ENCODE measurements at regions not wholly inside any gene's neighbourhood (a gene's known extent, or its start where the extent isn't known, plus 50 kb on each side); places are given as distances from the start of the nearest gene placed in this dataset.

DNA sequence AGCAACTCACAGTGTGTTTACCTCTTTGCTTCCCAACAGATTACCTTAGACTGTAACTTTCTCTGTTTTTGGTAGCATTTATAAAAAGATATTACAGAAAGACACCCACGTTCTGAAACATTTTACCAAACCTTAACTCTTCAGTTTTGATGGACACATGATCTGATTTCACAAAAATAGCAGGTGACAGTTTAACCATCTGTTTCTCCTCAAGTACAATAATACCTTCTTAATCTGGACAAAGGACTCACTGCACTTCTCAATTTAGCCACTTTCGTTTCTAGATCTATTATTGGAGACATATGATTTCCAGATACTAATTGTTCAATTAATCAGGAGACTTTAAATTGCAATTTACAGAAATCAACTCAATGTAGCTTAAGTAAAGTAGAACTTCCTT is 703.8 kb upstream of the KIF2B start:
- no peaks in the 10 kb centered on the region for H3K36me3 ChIP-seq (ENCODE audit: control insufficient read depth in 2 of 2, extremely low read depth in 1 of 2, insufficient read depth in 2 of 2, low read length in 2 of 2)
- no peaks in the 10 kb centered on the region for H3K79me2 ChIP-seq (ENCODE audit: control insufficient read depth, insufficient read depth, low read length)
- no peaks in the 10 kb centered on the region for H3K4me1 ChIP-seq (ENCODE audit: control insufficient read depth, extremely low read depth, insufficient read depth, low read length)
- no peak overlapping the region for H3K9ac ChIP-seq (ENCODE audit: control insufficient read depth, extremely low read depth, insufficient read depth, low read length)
- no peak overlapping the region for H3K4me2 ChIP-seq (ENCODE audit: control insufficient read depth, extremely low read depth, insufficient read depth, low read depth, low read length)
- no peak overlapping the region for H2AFZ ChIP-seq (ENCODE audit: control insufficient read depth, low read length)
- TF ChIP-seq, protein P1, sequence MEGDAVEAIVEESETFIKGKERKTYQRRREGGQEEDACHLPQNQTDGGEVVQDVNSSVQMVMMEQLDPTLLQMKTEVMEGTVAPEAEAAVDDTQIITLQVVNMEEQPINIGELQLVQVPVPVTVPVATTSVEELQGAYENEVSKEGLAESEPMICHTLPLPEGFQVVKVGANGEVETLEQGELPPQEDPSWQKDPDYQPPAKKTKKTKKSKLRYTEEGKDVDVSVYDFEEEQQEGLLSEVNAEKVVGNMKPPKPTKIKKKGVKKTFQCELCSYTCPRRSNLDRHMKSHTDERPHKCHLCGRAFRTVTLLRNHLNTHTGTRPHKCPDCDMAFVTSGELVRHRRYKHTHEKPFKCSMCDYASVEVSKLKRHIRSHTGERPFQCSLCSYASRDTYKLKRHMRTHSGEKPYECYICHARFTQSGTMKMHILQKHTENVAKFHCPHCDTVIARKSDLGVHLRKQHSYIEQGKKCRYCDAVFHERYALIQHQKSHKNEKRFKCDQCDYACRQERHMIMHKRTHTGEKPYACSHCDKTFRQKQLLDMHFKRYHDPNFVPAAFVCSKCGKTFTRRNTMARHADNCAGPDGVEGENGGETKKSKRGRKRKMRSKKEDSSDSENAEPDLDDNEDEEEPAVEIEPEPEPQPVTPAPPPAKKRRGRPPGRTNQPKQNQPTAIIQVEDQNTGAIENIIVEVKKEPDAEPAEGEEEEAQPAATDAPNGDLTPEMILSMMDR (optimal IDR thresholded peaks at IDR 0.05 in 1 of 3, IDR thresholded peaks at IDR 0.05 in 1 of 3, conservative IDR thresholded peaks at IDR 0.05 in 1 of 3; ENCODE audit: extremely low read depth in 1 of 3, insufficient read depth in 2 of 3, low read length in 3 of 3), result no peak
- TF ChIP-seq EZH2 (IDR thresholded peaks at IDR 0.05; ENCODE audit: low read length), result no peak
- dilution Hi-C loops (cut with MboI; ENCODE audit: extremely low pct_ligation_motif_present, low sequenced_read_pairs), result no loop called here
- no peak overlapping the region for H3K4me3 ChIP-seq (ENCODE audit: control insufficient read depth in 2 of 3, extremely low read depth in 1 of 3, insufficient read depth in 2 of 3, low read depth in 1 of 3, low read length in 3 of 3)
- no peaks in the 10 kb centered on the region for H3K27me3 ChIP-seq (ENCODE audit: control insufficient read depth, extremely low read depth, insufficient read depth, low read length)
- H3K27ac ChIP-seq (ENCODE audit: control insufficient read depth, insufficient read depth, low read length), result no peak overlapping the region
- no peaks in the 10 kb centered on the region for H3K9me1 ChIP-seq (ENCODE audit: control insufficient read depth, extremely low read depth, insufficient read depth, low read length)
- H3K9me3 ChIP-seq (ENCODE audit: control insufficient read depth, low read depth, low read length), result peaks cover 2% of the 10 kb centered on the region
- H4K20me1 ChIP-seq (ENCODE audit: control insufficient read depth, extremely low read depth, insufficient read depth, low read length), result no peaks in the 10 kb centered on the region
- DNase-seq (ENCODE audit: low read depth, low spot score), result no peak
- no peak for FAIRE-seq

DNA sequence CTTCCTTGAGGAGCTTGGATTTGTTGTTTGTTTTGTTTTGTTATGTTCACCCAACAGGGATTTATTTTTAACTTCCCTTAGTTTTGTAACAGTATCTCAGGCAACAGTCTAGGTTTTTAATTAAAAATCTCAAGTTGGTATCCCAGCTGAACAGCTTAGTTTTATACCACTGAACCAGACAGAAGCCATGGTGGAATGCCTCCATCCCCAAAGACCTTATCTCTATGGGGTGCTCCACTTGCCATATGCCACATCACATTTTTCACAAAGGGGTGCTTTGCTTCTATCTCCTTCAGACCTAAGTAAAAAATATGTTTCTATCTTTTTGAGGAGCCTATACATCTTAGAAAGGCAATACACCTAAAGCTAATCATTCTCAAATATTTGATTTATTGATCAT is 715.8 kb upstream of the KIF2B start:
- TF ChIP-seq, protein P1 (optimal IDR thresholded peaks at IDR 0.05 in 1 of 3, IDR thresholded peaks at IDR 0.05 in 1 of 3, conservative IDR thresholded peaks at IDR 0.05 in 1 of 3; ENCODE audit: extremely low read depth in 1 of 3, insufficient read depth in 2 of 3, low read length in 3 of 3), result no peak
- no peak for TF ChIP-seq EZH2 (IDR thresholded peaks at IDR 0.05; ENCODE audit: low read length)
- Histone ChIP-seq H3K27me3 (ENCODE audit: control insufficient read depth, extremely low read depth, insufficient read depth, low read length) (no peaks in the 10 kb centered on the region), H3K79me2 (ENCODE audit: control insufficient read depth, insufficient read depth, low read length) (no peaks in the 10 kb centered on the region), H3K4me2 (ENCODE audit: control insufficient read depth, extremely low read depth, insufficient read depth, low read depth, low read length) (no peak overlapping the region), H3K36me3 (ENCODE audit: control insufficient read depth in 2 of 2, extremely low read depth in 1 of 2, insufficient read depth in 2 of 2, low read length in 2 of 2) (no peaks in the 10 kb centered on the region), H2AFZ (ENCODE audit: control insufficient read depth, low read length) (no peak overlapping the region), H3K9me1 (ENCODE audit: control insufficient read depth, extremely low read depth, insufficient read depth, low read length) (no peaks in the 10 kb centered on the region), H3K4me1 (ENCODE audit: control insufficient read depth, extremely low read depth, insufficient read depth, low read length) (no peaks in the 10 kb centered on the region), H3K9ac (ENCODE audit: control insufficient read depth, extremely low read depth, insufficient read depth, low read length) (no peak overlapping the region), H3K9me3 (ENCODE audit: control insufficient read depth, low read depth, low read length) (no peaks in the 10 kb centered on the region), H3K4me3 (ENCODE audit: control insufficient read depth in 2 of 3, extremely low read depth in 1 of 3, insufficient read depth in 2 of 3, low read depth in 1 of 3, low read length in 3 of 3) (no peak overlapping the region), H4K20me1 (ENCODE audit: control insufficient read depth, extremely low read depth, insufficient read depth, low read length) (no peaks in the 10 kb centered on the region), H3K27ac (ENCODE audit: control insufficient read depth, insufficient read depth, low read length) (no peak overlapping the region)
- DNase-seq (ENCODE audit: low read depth, low spot score) (no peak), FAIRE-seq (no peak)
- dilution Hi-C loops (cut with MboI; ENCODE audit: extremely low pct_ligation_motif_present, low sequenced_read_pairs), result no loop called here
